ENCODE measurements at regions not wholly inside any gene's neighbourhood (a gene's known extent, or its start where the extent isn't known, plus 50 kb on each side); places are given as distances from the start of the nearest gene placed in this dataset.
"Not testable (repeated sequence)": the region's sequence is repeated elsewhere in the genome, so short reads cannot be mapped to it uniquely, and the experiment has no call there.

GRCh38 chr12:24348180-24348579 is 398.7 kb upstream of the SOX5 start:
- TF ChIP-seq CTCF, POLR2A (IDR thresholded peaks at IDR 0.05): not testable (repeated sequence)

Measured in breast epithelium (tissue), 3 donors.